ENCODE measurements at regions not wholly inside any gene's neighbourhood (a gene's known extent, or its start where the extent isn't known, plus 50 kb on each side); places are given as distances from the start of the nearest gene placed in this dataset.

DNA sequence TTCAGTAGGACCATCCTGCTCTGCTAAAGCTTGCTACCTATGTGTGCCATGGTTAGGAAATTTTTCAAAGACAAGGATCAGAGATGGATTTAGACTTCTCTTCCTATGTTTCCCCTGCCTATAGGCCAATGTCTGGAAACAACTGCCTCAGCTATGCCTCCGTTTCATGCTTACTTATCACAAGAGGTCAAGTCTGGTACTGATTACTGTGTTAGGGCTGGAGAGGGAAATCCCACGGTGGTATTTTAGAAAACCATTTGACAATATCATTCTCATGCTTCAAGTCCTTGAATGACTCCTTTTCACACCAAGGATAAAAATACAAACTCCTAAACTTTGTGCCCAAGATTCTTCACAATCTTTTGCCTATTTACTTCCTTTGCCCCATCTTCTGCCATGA is 484.3 kb downstream of the DHX35 start:
- no peak for TF ChIP-seq YY1 (tag by site-specific recombination; IDR thresholded peaks at IDR 0.05)
- no peak for TF ChIP-seq ZNF416 (tag by site-specific recombination; IDR thresholded peaks at IDR 0.05)
- TF ChIP-seq EGR2 (tag by site-specific recombination; IDR thresholded peaks at IDR 0.05; ENCODE audit: low read depth): no peak
- TF ChIP-seq, protein P1, sequence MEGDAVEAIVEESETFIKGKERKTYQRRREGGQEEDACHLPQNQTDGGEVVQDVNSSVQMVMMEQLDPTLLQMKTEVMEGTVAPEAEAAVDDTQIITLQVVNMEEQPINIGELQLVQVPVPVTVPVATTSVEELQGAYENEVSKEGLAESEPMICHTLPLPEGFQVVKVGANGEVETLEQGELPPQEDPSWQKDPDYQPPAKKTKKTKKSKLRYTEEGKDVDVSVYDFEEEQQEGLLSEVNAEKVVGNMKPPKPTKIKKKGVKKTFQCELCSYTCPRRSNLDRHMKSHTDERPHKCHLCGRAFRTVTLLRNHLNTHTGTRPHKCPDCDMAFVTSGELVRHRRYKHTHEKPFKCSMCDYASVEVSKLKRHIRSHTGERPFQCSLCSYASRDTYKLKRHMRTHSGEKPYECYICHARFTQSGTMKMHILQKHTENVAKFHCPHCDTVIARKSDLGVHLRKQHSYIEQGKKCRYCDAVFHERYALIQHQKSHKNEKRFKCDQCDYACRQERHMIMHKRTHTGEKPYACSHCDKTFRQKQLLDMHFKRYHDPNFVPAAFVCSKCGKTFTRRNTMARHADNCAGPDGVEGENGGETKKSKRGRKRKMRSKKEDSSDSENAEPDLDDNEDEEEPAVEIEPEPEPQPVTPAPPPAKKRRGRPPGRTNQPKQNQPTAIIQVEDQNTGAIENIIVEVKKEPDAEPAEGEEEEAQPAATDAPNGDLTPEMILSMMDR (tag by site-specific recombination; IDR thresholded peaks at IDR 0.05): no peak
- TF ChIP-seq, protein P2, sequence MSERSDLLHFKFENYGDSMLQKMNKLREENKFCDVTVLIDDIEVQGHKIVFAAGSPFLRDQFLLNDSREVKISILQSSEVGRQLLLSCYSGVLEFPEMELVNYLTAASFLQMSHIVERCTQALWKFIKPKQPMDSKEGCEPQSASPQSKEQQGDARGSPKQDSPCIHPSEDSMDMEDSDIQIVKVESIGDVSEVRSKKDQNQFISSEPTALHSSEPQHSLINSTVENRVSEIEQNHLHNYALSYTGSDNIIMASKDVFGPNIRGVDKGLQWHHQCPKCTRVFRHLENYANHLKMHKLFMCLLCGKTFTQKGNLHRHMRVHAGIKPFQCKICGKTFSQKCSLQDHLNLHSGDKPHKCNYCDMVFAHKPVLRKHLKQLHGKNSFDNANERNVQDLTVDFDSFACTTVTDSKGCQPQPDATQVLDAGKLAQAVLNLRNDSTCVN (tag by site-specific recombination; optimal IDR thresholded peaks at IDR 0.05): no peak
- TF ChIP-seq MYNN (tag by site-specific recombination; IDR thresholded peaks at IDR 0.05; ENCODE audit: borderline replicate concordance): no peak
- no peak for TF ChIP-seq ZNF623 (tag by site-specific recombination; IDR thresholded peaks at IDR 0.05)
- TF ChIP-seq ZNF626 (tag by site-specific recombination; IDR thresholded peaks at IDR 0.05): no peak
- TF ChIP-seq ZNF274 (IDR thresholded peaks at IDR 0.05; ENCODE audit: low read length): no peak
- TF ChIP-seq ZNF274 (tag by site-specific recombination; IDR thresholded peaks at IDR 0.05; ENCODE audit: borderline replicate concordance): no peak
- TF ChIP-seq ZNF629 (tag by site-specific recombination; IDR thresholded peaks at IDR 0.05): no peak
- no peak for TF ChIP-seq ZNF561 (tag by site-specific recombination; IDR thresholded peaks at IDR 0.05; ENCODE audit: borderline replicate concordance)
- TF ChIP-seq BCL11B (tag by site-specific recombination; IDR thresholded peaks at IDR 0.05; ENCODE audit: low read depth): no peak

Data from HEK293 (cell line).